Nephron progenitor cell (in vitro differentiated cells): ENCODE measurements at regions not wholly inside any gene's neighbourhood (a gene's known extent, or its start where the extent isn't known, plus 50 kb on each side); places are given as distances from the start of the nearest gene placed in this dataset.
A peak's percentile ranks its signal among the peaks of the same experiment; 100 is the strongest.

Experiments
- DNase-seq: peaks from one replicate; pipeline ENCODE4 v3.0.0; 2021
- H3K27ac Mint-ChIP-seq: 2 replicates; pipeline ENCODE4 v1.8.0; 2021; ENCODE audit warnings: mild to moderate bottlenecking, moderate library complexity, mixed read lengths
- H3K27me3 Mint-ChIP-seq: 2 replicates; pipeline ENCODE4 v1.8.0; 2021; ENCODE audit warnings: mild to moderate bottlenecking, low read depth, mixed read lengths; ENCODE audit not compliant: poor library complexity
- H3K36me3 Mint-ChIP-seq: 2 replicates; pipeline ENCODE4 v1.8.0; 2021; ENCODE audit warnings: low read depth, mixed read lengths
- H3K4me1 Mint-ChIP-seq: 2 replicates; pipeline ENCODE4 v1.8.0; 2021; ENCODE audit warnings: mixed read lengths
- H3K4me3 Mint-ChIP-seq: 2 replicates; pipeline ENCODE4 v1.8.0; 2021; ENCODE audit warnings: mild to moderate bottlenecking, moderate library complexity, mixed read lengths
- H3K9me3 Mint-ChIP-seq: 2 replicates; pipeline ENCODE4 v1.8.0; 2021; ENCODE audit warnings: mild to moderate bottlenecking, moderate library complexity, mixed read lengths
- TF ChIP-seq, protein P1 (sequence below): fragments of 200-600 bp; sonication (generic); IDR thresholded peaks from 2 replicates; pipeline ENCODE4 v1.5.0; 2021; ENCODE audit warnings: antibody characterized with exemption

GRCh38 chr5:67318746-67319145, 122.1 kb upstream of the CD180 start:
- Mint-ChIP-seq H3K9me3 (peaks cover 11% of the 10 kb centered on the region), H3K27ac (no peak overlapping the region), H3K27me3 (no peaks in the 10 kb centered on the region), H3K36me3 (no peaks in the 10 kb centered on the region), H3K4me3 (no peak overlapping the region), H3K4me1 (peaks cover 6% of the 10 kb centered on the region)
- TF ChIP-seq, protein P1, sequence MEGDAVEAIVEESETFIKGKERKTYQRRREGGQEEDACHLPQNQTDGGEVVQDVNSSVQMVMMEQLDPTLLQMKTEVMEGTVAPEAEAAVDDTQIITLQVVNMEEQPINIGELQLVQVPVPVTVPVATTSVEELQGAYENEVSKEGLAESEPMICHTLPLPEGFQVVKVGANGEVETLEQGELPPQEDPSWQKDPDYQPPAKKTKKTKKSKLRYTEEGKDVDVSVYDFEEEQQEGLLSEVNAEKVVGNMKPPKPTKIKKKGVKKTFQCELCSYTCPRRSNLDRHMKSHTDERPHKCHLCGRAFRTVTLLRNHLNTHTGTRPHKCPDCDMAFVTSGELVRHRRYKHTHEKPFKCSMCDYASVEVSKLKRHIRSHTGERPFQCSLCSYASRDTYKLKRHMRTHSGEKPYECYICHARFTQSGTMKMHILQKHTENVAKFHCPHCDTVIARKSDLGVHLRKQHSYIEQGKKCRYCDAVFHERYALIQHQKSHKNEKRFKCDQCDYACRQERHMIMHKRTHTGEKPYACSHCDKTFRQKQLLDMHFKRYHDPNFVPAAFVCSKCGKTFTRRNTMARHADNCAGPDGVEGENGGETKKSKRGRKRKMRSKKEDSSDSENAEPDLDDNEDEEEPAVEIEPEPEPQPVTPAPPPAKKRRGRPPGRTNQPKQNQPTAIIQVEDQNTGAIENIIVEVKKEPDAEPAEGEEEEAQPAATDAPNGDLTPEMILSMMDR = no peak
- DNase-seq = no peak

DNA sequence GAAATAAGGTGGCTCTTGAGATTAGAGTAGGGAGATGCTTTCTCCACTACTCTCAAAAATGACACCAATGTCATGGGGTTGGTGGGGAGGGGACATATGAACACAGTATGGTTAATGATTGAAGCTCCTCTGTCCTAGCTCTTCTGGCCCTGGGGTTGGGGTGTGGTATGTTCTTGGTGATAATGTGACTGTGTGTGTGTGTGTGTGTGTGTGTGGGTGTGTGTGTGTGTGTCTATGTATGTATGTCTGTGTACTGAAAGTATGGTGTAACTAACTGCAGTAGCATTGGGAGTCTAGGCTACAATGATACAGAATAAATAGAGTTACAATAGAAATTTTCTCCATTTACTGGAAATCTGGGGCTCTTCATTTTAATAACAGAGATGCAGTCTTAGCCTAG, 121.0 kb upstream of the CD180 start:
- TF ChIP-seq, protein P1 = no peak
- Mint-ChIP-seq H3K27me3 (no peaks in the 10 kb centered on the region), H3K4me1 (peaks cover 6% of the 10 kb centered on the region), H3K9me3 (peaks cover 23% of the 10 kb centered on the region), H3K27ac (no peak overlapping the region), H3K4me3 (no peak overlapping the region), H3K36me3 (peaks cover 8% of the 10 kb centered on the region)
- no peak for DNase-seq

- TF ChIP-seq, protein P1 = no peak
- Mint-ChIP-seq H3K27me3 (no peaks in the 10 kb centered on the region), H3K4me1 (peaks cover 6% of the 10 kb centered on the region), H3K4me3 (no peak overlapping the region), H3K36me3 (peaks cover 12% of the 10 kb centered on the region), H3K9me3 (peaks cover 32% of the 10 kb centered on the region), H3K27ac (no peak overlapping the region)
- DNase-seq = no peak
Measured at GRCh38 chr5:67316695-67317094, 120.1 kb upstream of the CD180 start.

DNA sequence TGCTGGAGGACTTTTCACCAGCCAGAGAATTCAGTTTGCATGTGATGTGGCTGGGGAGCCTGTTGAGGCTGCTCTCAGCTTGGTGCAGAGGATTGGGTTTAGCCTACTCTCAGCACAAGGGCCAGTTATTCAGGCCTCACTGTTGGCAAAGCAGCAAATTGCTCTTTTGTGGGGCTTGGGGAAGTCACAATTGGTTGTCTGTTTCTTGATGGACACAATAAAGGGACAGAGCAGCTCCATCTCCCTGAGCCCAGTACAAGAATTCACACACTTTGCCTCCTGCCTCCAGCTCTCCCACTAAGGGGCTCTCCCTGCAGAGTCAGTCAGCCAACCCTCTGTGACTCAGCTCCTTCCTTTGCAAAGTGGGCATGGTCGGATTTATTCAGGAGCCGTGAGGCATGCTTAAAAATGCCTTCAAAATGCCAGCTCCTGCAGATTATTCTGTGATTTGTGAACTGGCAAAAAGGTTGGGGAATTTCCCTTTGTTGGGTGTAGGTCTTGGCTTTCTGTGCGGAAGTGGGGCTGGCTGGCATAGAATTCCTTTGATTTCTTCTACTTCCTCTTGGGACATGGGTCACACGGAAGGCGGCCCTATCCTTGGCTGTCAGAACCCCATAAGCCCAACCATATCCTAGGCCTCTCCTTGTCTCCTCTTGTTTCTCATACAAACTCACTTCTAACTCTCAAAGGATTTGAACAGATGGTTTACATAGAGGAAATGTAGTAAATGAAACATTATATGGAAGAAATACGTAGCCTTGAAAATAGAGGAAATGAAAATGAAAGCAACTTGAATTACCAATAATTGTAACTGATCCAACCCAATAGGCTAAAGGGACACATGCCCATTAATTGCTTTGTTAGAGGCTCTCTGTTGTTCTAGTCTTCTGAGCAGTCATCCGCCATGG, 118.7 kb upstream of the CD180 start:
- Mint-ChIP-seq H3K9me3 (peaks cover 43% of the 10 kb centered on the region), H3K4me1 (peaks cover 6% of the 10 kb centered on the region), H3K36me3 (peaks cover 25% of the 10 kb centered on the region), H3K27ac (peak overlapping the region; percentile 88), H3K27me3 (no peaks in the 10 kb centered on the region), H3K4me3 (no peak overlapping the region)
- TF ChIP-seq, protein P1 = no peak
- DNase-seq = no peak

DNA sequence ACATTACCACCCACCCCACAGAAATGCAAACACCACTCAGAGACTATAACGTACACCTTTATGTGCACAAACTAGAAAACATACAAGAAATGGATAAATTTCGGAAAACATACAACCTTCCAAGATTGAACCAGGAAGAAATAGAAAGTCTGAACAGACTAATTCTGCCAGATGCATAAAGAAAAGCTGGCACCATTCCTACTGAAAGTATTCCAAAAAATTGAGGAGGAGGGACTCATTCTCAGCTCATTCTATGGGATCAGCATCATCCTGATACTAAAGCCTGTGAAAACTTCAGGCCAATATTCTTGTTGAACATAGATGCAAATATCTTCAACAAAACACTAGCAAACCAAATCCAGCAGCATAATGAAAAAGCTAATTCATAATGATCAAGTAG, 115.1 kb upstream of the CD180 start:
- Mint-ChIP-seq H3K27me3 (no peaks in the 10 kb centered on the region), H3K4me1 (peaks cover 25% of the 10 kb centered on the region), H3K9me3 (peaks cover 40% of the 10 kb centered on the region), H3K36me3 (peaks cover 31% of the 10 kb centered on the region), H3K27ac (no peak overlapping the region), H3K4me3 (no peak overlapping the region)
- TF ChIP-seq, protein P1 = no peak
- DNase-seq = no peak

DNA sequence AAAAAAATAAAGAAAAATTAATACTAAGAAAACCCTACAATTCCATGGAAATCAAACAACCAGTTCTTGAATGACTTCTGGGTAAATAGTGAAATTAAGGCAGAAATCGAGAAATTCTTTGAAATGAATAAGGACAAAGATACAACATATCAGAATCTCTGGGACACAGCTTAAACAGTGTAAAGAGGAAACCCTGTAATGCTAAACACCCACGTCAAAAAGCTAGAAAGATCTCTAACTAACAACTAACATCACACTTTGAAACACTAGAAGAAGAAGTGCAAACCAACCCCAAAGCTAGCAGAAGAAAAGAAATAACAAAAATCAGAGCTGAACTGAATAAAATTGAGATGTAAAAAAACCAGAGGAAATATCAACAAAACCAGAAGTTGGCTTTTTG, 114.6 kb upstream of the CD180 start:
- Mint-ChIP-seq H3K4me3 (no peak overlapping the region), H3K4me1 (peaks cover 30% of the 10 kb centered on the region), H3K36me3 (peaks cover 31% of the 10 kb centered on the region), H3K9me3 (peaks cover 40% of the 10 kb centered on the region), H3K27ac (no peak overlapping the region), H3K27me3 (no peaks in the 10 kb centered on the region)
- no peak for DNase-seq
- TF ChIP-seq, protein P1 = no peak
